ENCODE measurements at regions not wholly inside any gene's neighbourhood (a gene's known extent, or its start where the extent isn't known, plus 50 kb on each side); places are given as distances from the start of the nearest gene placed in this dataset.

GRCh38 chr6:54440549-54440948 is 132.3 kb downstream of the TINAG start:
- ChIA-PET POLR2A (no interaction called here), CTCF (no interaction called here)
- Histone ChIP-seq H3K9me3 (ENCODE audit: control insufficient read depth in 2 of 3, low read length in 3 of 3) (no peaks in the 10 kb centered on the region), H3K27ac (ENCODE audit: low read depth, low read length) (no peak overlapping the region), H3K36me3 (ENCODE audit: control insufficient read depth in 2 of 3, insufficient read depth in 3 of 3, low read length in 3 of 3) (no peaks in the 10 kb centered on the region), H3K27me3 (ENCODE audit: control insufficient read depth in 2 of 2, insufficient read depth in 2 of 2, low read length in 2 of 2) (no peaks in the 10 kb centered on the region), H3K4me1 (ENCODE audit: control insufficient read depth in 2 of 2, insufficient read depth in 2 of 2, low read length in 2 of 2) (no peaks in the 10 kb centered on the region), H3K4me3 (ENCODE audit: low read length) (no peak overlapping the region)
- H3K4me1 Mint-ChIP-seq = no peaks in the 10 kb centered on the region
- intact Hi-C loops (cut with micrococcal nuclease) = no loop called here
- no peak for DNase-seq
- H3K27ac Mint-ChIP-seq = no peak overlapping the region
- H3K9me3 Mint-ChIP-seq = peaks cover 0 to 18% (median 5%) of the 10 kb centered on the region in 11 donors
- H3K27me3 Mint-ChIP-seq = no peaks in the 10 kb centered on the region
- no peaks in the 10 kb centered on the region for H3K36me3 Mint-ChIP-seq
- H3K4me3 Mint-ChIP-seq = no peak overlapping the region
- no peak for ATAC-seq

GRCh38 chr6:54441020-54441419 is 132.8 kb downstream of the TINAG start:
- H3K9me3 Mint-ChIP-seq = peaks cover 0 to 22% (median 7%) of the 10 kb centered on the region in 11 donors
- Histone ChIP-seq H3K9me3 (ENCODE audit: control insufficient read depth in 2 of 3, low read length in 3 of 3) (no peaks in the 10 kb centered on the region), H3K36me3 (ENCODE audit: control insufficient read depth in 2 of 3, insufficient read depth in 3 of 3, low read length in 3 of 3) (no peaks in the 10 kb centered on the region), H3K27me3 (ENCODE audit: control insufficient read depth in 2 of 2, insufficient read depth in 2 of 2, low read length in 2 of 2) (no peaks in the 10 kb centered on the region), H3K4me3 (ENCODE audit: low read length) (no peak overlapping the region), H3K4me1 (ENCODE audit: control insufficient read depth in 2 of 2, insufficient read depth in 2 of 2, low read length in 2 of 2) (no peaks in the 10 kb centered on the region), H3K27ac (ENCODE audit: low read depth, low read length) (no peak overlapping the region)
- DNase-seq (no peak), ATAC-seq (no peak)
- ChIA-PET POLR2A (no interaction called here), CTCF (no interaction called here)
- intact Hi-C loops (cut with micrococcal nuclease) = no loop called here
- H3K36me3 Mint-ChIP-seq = no peaks in the 10 kb centered on the region
- H3K4me3 Mint-ChIP-seq = no peak overlapping the region
- H3K4me1 Mint-ChIP-seq = no peaks in the 10 kb centered on the region
- H3K27me3 Mint-ChIP-seq = no peaks in the 10 kb centered on the region
- no peak overlapping the region for H3K27ac Mint-ChIP-seq

- no peaks in the 10 kb centered on the region for H3K36me3 ChIP-seq (ENCODE audit: control insufficient read depth in 2 of 3, insufficient read depth in 3 of 3, low read length in 3 of 3)
- Mint-ChIP-seq H3K36me3 (no peaks in the 10 kb centered on the region), H3K27ac (no peak overlapping the region), H3K4me1 (no peaks in the 10 kb centered on the region), H3K9me3 (peaks cover 0 to 29% (median 8%) of the 10 kb centered on the region in 11 donors), H3K27me3 (no peaks in the 10 kb centered on the region), H3K4me3 (no peak overlapping the region)
- no peaks in the 10 kb centered on the region for H3K9me3 ChIP-seq (ENCODE audit: control insufficient read depth in 2 of 3, low read length in 3 of 3)
- intact Hi-C loops (cut with micrococcal nuclease) = no loop called here
- POLR2A ChIA-PET = no interaction called here
- no peaks in the 10 kb centered on the region for H3K4me1 ChIP-seq (ENCODE audit: control insufficient read depth in 2 of 2, insufficient read depth in 2 of 2, low read length in 2 of 2)
- ATAC-seq (no peak), DNase-seq (no peak)
- no peaks in the 10 kb centered on the region for H3K27me3 ChIP-seq (ENCODE audit: control insufficient read depth in 2 of 2, insufficient read depth in 2 of 2, low read length in 2 of 2)
- no peak overlapping the region for H3K4me3 ChIP-seq (ENCODE audit: low read length)
- CTCF ChIA-PET = no interaction called here
- H3K27ac ChIP-seq (ENCODE audit: low read depth, low read length) = no peak overlapping the region
Measured at GRCh38 chr6:54441687-54442248, 133.5 kb downstream of the TINAG start.

GRCh38 chr6:54445207-54445606 is 137.0 kb downstream of the TINAG start:
- H3K36me3 ChIP-seq (ENCODE audit: control insufficient read depth in 2 of 3, insufficient read depth in 3 of 3, low read length in 3 of 3) = no peaks in the 10 kb centered on the region
- POLR2A ChIA-PET = no interaction called here
- Mint-ChIP-seq H3K27me3 (no peaks in the 10 kb centered on the region), H3K9me3 (peaks cover 0 to 27% (median 7%) of the 10 kb centered on the region in 11 donors), H3K4me3 (no peak overlapping the region), H3K27ac (no peak overlapping the region), H3K4me1 (no peaks in the 10 kb centered on the region), H3K36me3 (no peaks in the 10 kb centered on the region)
- intact Hi-C loops (cut with micrococcal nuclease) = no loop called here
- H3K27ac ChIP-seq (ENCODE audit: low read depth, low read length) = no peak overlapping the region
- CTCF ChIA-PET = no interaction called here
- H3K27me3 ChIP-seq (ENCODE audit: control insufficient read depth in 2 of 2, insufficient read depth in 2 of 2, low read length in 2 of 2) = no peaks in the 10 kb centered on the region
- ATAC-seq (no peak), DNase-seq (no peak)
- H3K4me3 ChIP-seq (ENCODE audit: low read length) = no peak overlapping the region
- no peaks in the 10 kb centered on the region for H3K4me1 ChIP-seq (ENCODE audit: control insufficient read depth in 2 of 2, insufficient read depth in 2 of 2, low read length in 2 of 2)
- H3K9me3 ChIP-seq (ENCODE audit: control insufficient read depth in 2 of 3, low read length in 3 of 3) = no peaks in the 10 kb centered on the region

- Mint-ChIP-seq H3K4me1 (no peaks in the 10 kb centered on the region), H3K27me3 (no peaks in the 10 kb centered on the region), H3K9me3 (peaks cover 0 to 29% (median 6%) of the 10 kb centered on the region in 11 donors), H3K4me3 (no peak overlapping the region), H3K27ac (no peak overlapping the region), H3K36me3 (peaks cover 0 to 3% (median 0%) of the 10 kb centered on the region in 5 donors)
- H3K4me3 ChIP-seq (ENCODE audit: low read length) = no peak overlapping the region
- no peaks in the 10 kb centered on the region for H3K27me3 ChIP-seq (ENCODE audit: control insufficient read depth in 2 of 2, insufficient read depth in 2 of 2, low read length in 2 of 2)
- POLR2A ChIA-PET = no interaction called here
- H3K4me1 ChIP-seq (ENCODE audit: control insufficient read depth in 2 of 2, insufficient read depth in 2 of 2, low read length in 2 of 2) = no peaks in the 10 kb centered on the region
- no peak overlapping the region for H3K27ac ChIP-seq (ENCODE audit: low read depth, low read length)
- intact Hi-C loops (cut with micrococcal nuclease) = no loop called here
- ATAC-seq = no peak
- CTCF ChIA-PET = no interaction called here
- H3K36me3 ChIP-seq (ENCODE audit: control insufficient read depth in 2 of 3, insufficient read depth in 3 of 3, low read length in 3 of 3) = no peaks in the 10 kb centered on the region
- no peak for DNase-seq
- H3K9me3 ChIP-seq (ENCODE audit: control insufficient read depth in 2 of 3, low read length in 3 of 3) = no peaks in the 10 kb centered on the region
Measured at GRCh38 chr6:54448617-54449016, 140.4 kb downstream of the TINAG start.

GRCh38 chr6:54451516-54451915 is 143.3 kb downstream of the TINAG start:
- ChIA-PET POLR2A (no interaction called here), CTCF (no interaction called here)
- Mint-ChIP-seq H3K4me1 (no peaks in the 10 kb centered on the region), H3K27ac (no peak overlapping the region), H3K9me3 (peaks cover 0 to 25% (median 7%) of the 10 kb centered on the region in 11 donors), H3K4me3 (no peak overlapping the region), H3K36me3 (peaks cover 0 to 3% (median 0%) of the 10 kb centered on the region in 5 donors), H3K27me3 (no peaks in the 10 kb centered on the region)
- intact Hi-C loops (cut with micrococcal nuclease) = no loop called here
- H3K27me3 ChIP-seq (ENCODE audit: control insufficient read depth in 2 of 2, insufficient read depth in 2 of 2, low read length in 2 of 2) = no peaks in the 10 kb centered on the region
- no peak overlapping the region for H3K27ac ChIP-seq (ENCODE audit: low read depth, low read length)
- ATAC-seq (no peak), DNase-seq (no peak)
- H3K4me3 ChIP-seq (ENCODE audit: low read length) = no peak overlapping the region
- H3K4me1 ChIP-seq (ENCODE audit: control insufficient read depth in 2 of 2, insufficient read depth in 2 of 2, low read length in 2 of 2) = no peaks in the 10 kb centered on the region
- H3K36me3 ChIP-seq (ENCODE audit: control insufficient read depth in 2 of 3, insufficient read depth in 3 of 3, low read length in 3 of 3) = no peaks in the 10 kb centered on the region
- no peaks in the 10 kb centered on the region for H3K9me3 ChIP-seq (ENCODE audit: control insufficient read depth in 2 of 3, low read length in 3 of 3)

GRCh38 chr6:54463354-54464024 is 155.2 kb downstream of the TINAG start:
- no peaks in the 10 kb centered on the region for H3K4me1 ChIP-seq (ENCODE audit: control insufficient read depth in 2 of 2, insufficient read depth in 2 of 2, low read length in 2 of 2)
- Mint-ChIP-seq H3K4me3 (no peak overlapping the region), H3K36me3 (no peaks in the 10 kb centered on the region), H3K9me3 (peaks cover 0 to 27% (median 4%) of the 10 kb centered on the region in 11 donors), H3K27ac (no peak overlapping the region), H3K27me3 (no peaks in the 10 kb centered on the region), H3K4me1 (no peaks in the 10 kb centered on the region)
- H3K9me3 ChIP-seq (ENCODE audit: control insufficient read depth in 2 of 3, low read length in 3 of 3) = no peaks in the 10 kb centered on the region
- no peak overlapping the region for H3K27ac ChIP-seq (ENCODE audit: low read depth, low read length)
- ChIA-PET POLR2A (no interaction called here), CTCF (no interaction called here)
- no peaks in the 10 kb centered on the region for H3K36me3 ChIP-seq (ENCODE audit: control insufficient read depth in 2 of 3, insufficient read depth in 3 of 3, low read length in 3 of 3)
- intact Hi-C loops (cut with micrococcal nuclease) = no loop called here
- DNase-seq = no peak
- no peak for ATAC-seq
- no peaks in the 10 kb centered on the region for H3K27me3 ChIP-seq (ENCODE audit: control insufficient read depth in 2 of 2, insufficient read depth in 2 of 2, low read length in 2 of 2)
- H3K4me3 ChIP-seq (ENCODE audit: low read length) = no peak overlapping the region
